Motor neuron (in vitro differentiated cells): ENCODE measurements at regions not wholly inside any gene's neighbourhood (a gene's known extent, or its start where the extent isn't known, plus 50 kb on each side); places are given as distances from the start of the nearest gene placed in this dataset.

ENCODE experiments used
- ATAC-seq, 8 experiments: fragments of 200-7000 bp; cut with Tn5 transposase; replicated peaks in 6 of 8; 2 replicates each; pipeline ENCODE4 v1.8.0; 2021; ENCODE audit warnings: mild to moderate bottlenecking in 8 of 8, moderate library complexity in 8 of 8
- H3K27ac ChIP-seq, 2 donors: fragments of 250-450 bp; sonication (Bioruptor Pico); 2 replicates each; pipeline ENCODE4 v1.9.0; 2021; ENCODE audit warnings: antibody characterized with exemption in 2 of 2, mild to moderate bottlenecking in 2 of 2, moderate library complexity in 1 of 2
- H3K4me1 ChIP-seq, 2 donors: fragments of 250-450 bp; sonication (Bioruptor Pico); replicated peaks in 1 of 2; 2 replicates each; pipeline ENCODE4 v1.6.1; 2021; ENCODE audit warnings: antibody characterized with exemption in 2 of 2, mild to moderate bottlenecking in 2 of 2, moderate library complexity in 1 of 2
- H3K4me3 ChIP-seq, 5 donors: fragments of 250-450 bp; sonication (Bioruptor Pico); 2 replicates each; pipeline ENCODE4 v1.9.0; 2021; ENCODE audit warnings: antibody characterized with exemption in 5 of 5, mild to moderate bottlenecking in 5 of 5, moderate library complexity in 4 of 5
- WGBS, 10 experiments: fragments of 450-650 bp; shearing (Covaris generic); methylation state at CpG; one replicate each; pipeline ENCODE4 v1.0.0; 2022; 5-methylcytosine and 5-hydroxymethylcytosine counted together
- in situ Hi-C, 9 experiments: fragments of 400-800 bp; cut with MboI; loops; one replicate each; pipeline ENCODE4 v1.15.0; 2021; ENCODE audit warnings: low sequenced_read_pairs in 9 of 9, low pct_unique_long_range_greater_than_20kb in 2 of 9; ENCODE audit not compliant: unreplicated experiment in 9 of 9

- H3K4me3 ChIP-seq = peak overlapping the region; percentile 58 to 89 (median 79)
- no peak overlapping the region for H3K27ac ChIP-seq
- in situ Hi-C loops = no loop called here
- peaks cover 7 to 8% of the 10 kb centered on the region in 2 donors for H3K4me1 ChIP-seq
- ATAC-seq = no peak
- WGBS, 10 experiments = 0 to 18% (median 0%) methylated on average over 1 to 4 of the region's 16 CpGs
Observed at GRCh38 chr22:46035380-46035741, 58.4 kb upstream of the WNT7B start.

GRCh38 chr22:46035742-46036557, 59.0 kb upstream of the WNT7B start:
- WGBS, 10 experiments = 0 to 8% methylated on average over 2 of the region's 84 CpGs; no CpG with 5 or more reads in 8 of the 10 experiments
- Histone ChIP-seq H3K27ac (peak overlapping the region; percentile 63 to 81), H3K4me1 (peaks cover 7 to 8% of the 10 kb centered on the region in 2 donors), H3K4me3 (peak overlapping the region; percentile 58 to 89 (median 79))
- in situ Hi-C loops = no loop called here
- peak; percentile 88 to 95 (median 92) for ATAC-seq

- peak overlapping the region; percentile 58 to 89 (median 79) for H3K4me3 ChIP-seq
Observed at GRCh38 chr22:46036558-46037408, 59.8 kb upstream of the WNT7B start.

GRCh38 chr22:46038174-46038487, 61.2 kb upstream of the WNT7B start:
- WGBS, 10 experiments = 60 to 71% (median 67%) methylated on average over 1 to 2 of the region's 2 CpGs; no CpG with 5 or more reads in 7 of the 10 experiments
- in situ Hi-C loops = no loop called here
- Histone ChIP-seq H3K27ac (no peak overlapping the region), H3K4me3 (no peak overlapping the region), H3K4me1 (peaks cover 7 to 8% of the 10 kb centered on the region in 2 donors)
- no peak for ATAC-seq

More at GRCh38 chr22:46036558-46037408, 59.8 kb upstream of the WNT7B start:
- peak overlapping the region; percentile 63 to 81 for H3K27ac ChIP-seq
- ATAC-seq = peak in 2 of 8 experiments; percentile 3
- 0 to 69% (median 31%) methylated on average over 1 to 9 of the region's 18 CpGs for WGBS, 10 experiments
- peaks cover 7 to 8% of the 10 kb centered on the region in 2 donors for H3K4me1 ChIP-seq
- in situ Hi-C loops = no loop called here

GRCh38 chr22:46038516-46039430, 61.8 kb upstream of the WNT7B start:
- in situ Hi-C loops = no loop called here
- WGBS, 10 experiments = 27 to 84% (median 59%) methylated on average over 1 to 11 of the region's 18 CpGs
- no peak for ATAC-seq
- Histone ChIP-seq H3K27ac (no peak overlapping the region), H3K4me3 (no peak overlapping the region), H3K4me1 (peaks cover 7 to 8% of the 10 kb centered on the region in 2 donors)

GRCh38 chr22:46039535-46039934, 62.6 kb upstream of the WNT7B start:
- no peak for ATAC-seq
- Histone ChIP-seq H3K27ac (no peak overlapping the region), H3K4me3 (no peak overlapping the region), H3K4me1 (peaks cover 7 to 8% of the 10 kb centered on the region in 2 donors)
- 40 to 91% (median 67%) methylated on average over 1 to 6 of the region's 6 CpGs; no CpG with 5 or more reads in 2 of the 10 experiments for WGBS, 10 experiments
- in situ Hi-C loops = no loop called here

- Histone ChIP-seq H3K27ac (no peak overlapping the region), H3K4me3 (no peak overlapping the region), H3K4me1 (peaks cover 4% of the 10 kb centered on the region in 2 donors)
- ATAC-seq = no peak
- in situ Hi-C loops = no loop called here
- 48 to 100% (median 69%) methylated on average over 2 to 11 of the region's 20 CpGs for WGBS, 10 experiments
Observed at GRCh38 chr22:46040471-46041465, 63.8 kb upstream of the WNT7B start.

- Histone ChIP-seq H3K4me3 (no peak overlapping the region), H3K4me1 (peaks cover 1 to 2% of the 10 kb centered on the region in 2 donors), H3K27ac (no peak overlapping the region)
- in situ Hi-C loops = no loop called here
- no peak for ATAC-seq
- 50 to 100% (median 72%) methylated on average over 1 to 5 of the region's 9 CpGs; no CpG with 5 or more reads in 4 of the 10 experiments for WGBS, 10 experiments
Observed at GRCh38 chr22:46041642-46042041, 64.7 kb upstream of the WNT7B start.

- H3K4me1 ChIP-seq = no peaks in the 10 kb centered on the region
- in situ Hi-C loops = no loop called here
- no peak overlapping the region for H3K27ac ChIP-seq
- peak in 1 of 8 experiments; percentile 12 for ATAC-seq
- no peak overlapping the region for H3K4me3 ChIP-seq
- WGBS, 10 experiments = 10 to 100% (median 69%) methylated on average over 2 to 11 of the region's 11 CpGs; no CpG with 5 or more reads in 1 of the 10 experiments
Observed at GRCh38 chr22:46042786-46043185, 65.8 kb upstream of the WNT7B start.

- WGBS, 10 experiments = 20 to 80% (median 61%) methylated on average over 1 to 5 of the region's 7 CpGs
- Histone ChIP-seq H3K27ac (no peak overlapping the region), H3K4me3 (no peak overlapping the region), H3K4me1 (no peaks in the 10 kb centered on the region)
- in situ Hi-C loops = no loop called here
- no peak for ATAC-seq
Observed at GRCh38 chr22:46043339-46043738, 66.4 kb upstream of the WNT7B start.

- H3K4me3 ChIP-seq = no peak overlapping the region
- 0 to 74% (median 27%) methylated on average over 1 to 8 of the region's 28 CpGs; no CpG with 5 or more reads in 1 of the 10 experiments for WGBS, 10 experiments
- in situ Hi-C loops = no loop called here
- no peak overlapping the region for H3K27ac ChIP-seq
- ATAC-seq = peak in 3 of 8 experiments; percentile 33 to 55 (median 35)
- H3K4me1 ChIP-seq = no peaks in the 10 kb centered on the region
Observed at GRCh38 chr22:46043816-46044620, 67.1 kb upstream of the WNT7B start.
